OCI-M1 (cell line): ENCODE measurements at regions not wholly inside any gene's neighbourhood (a gene's known extent, or its start where the extent isn't known, plus 50 kb on each side); places are given as distances from the start of the nearest gene placed in this dataset.

Experiments used
- DNase-seq: peaks from one replicate; lab custom pipeline; 2025; lab: John Stamatoyannopoulos, UW

- no peak for DNase-seq
Measured at GRCh38 chr14:100955201-100955600, 51.7 kb upstream of the RTL1 start.

- no peak for DNase-seq
Measured at GRCh38 chr14:100962494-100962893, 59.0 kb upstream of the RTL1 start.

- no peak for DNase-seq
Measured at GRCh38 chr14:100965296-100965695, 61.8 kb upstream of the RTL1 start.

- no peak for DNase-seq
Measured at GRCh38 chr14:100967178-100967577, 63.7 kb upstream of the RTL1 start.

GRCh38 chr14:100967930-100968329 lies 64.4 kb upstream of the RTL1 start:
- DNase-seq, result no peak

GRCh38 chr14:100972118-100972897 lies 68.8 kb upstream of the RTL1 start:
- DNase-seq, result no peak

- no peak for DNase-seq
Measured at GRCh38 chr14:100975671-100976070, 72.1 kb upstream of the RTL1 start.

GRCh38 chr14:100979079-100979478 lies 75.6 kb upstream of the RTL1 start:
- no peak for DNase-seq

GRCh38 chr14:100979780-100980179 lies 76.3 kb upstream of the RTL1 start:
- no peak for DNase-seq

- no peak for DNase-seq
Measured at GRCh38 chr14:100980823-100981222, 77.3 kb upstream of the RTL1 start.

- no peak for DNase-seq
Measured at GRCh38 chr14:100981809-100982208, 78.3 kb upstream of the RTL1 start.

- no peak for DNase-seq
Measured at GRCh38 chr14:100982353-100982752, 78.8 kb upstream of the RTL1 start.

- DNase-seq, result no peak
Measured at GRCh38 chr14:100982762-100983161, 79.2 kb upstream of the RTL1 start.

- DNase-seq, result no peak
Measured at GRCh38 chr14:100983710-100984109, 80.2 kb upstream of the RTL1 start.

- DNase-seq, result no peak
Measured at GRCh38 chr14:100988011-100988410, 84.5 kb upstream of the RTL1 start.

GRCh38 chr14:100988411-100988900 lies 84.9 kb upstream of the RTL1 start:
- no peak for DNase-seq

- DNase-seq, result no peak
Measured at GRCh38 chr14:100988956-100989355, 85.4 kb upstream of the RTL1 start.

- no peak for DNase-seq
Measured at GRCh38 chr14:100989924-100990323, 86.4 kb upstream of the RTL1 start.

- no peak for DNase-seq
Measured at GRCh38 chr14:100994082-100994481, 90.6 kb upstream of the RTL1 start.

GRCh38 chr14:100994756-100995330 lies 91.3 kb upstream of the RTL1 start:
- DNase-seq, result no peak

- no peak for DNase-seq
Measured at GRCh38 chr14:101000711-101001250, 97.3 kb upstream of the RTL1 start.

- DNase-seq, result no peak
Measured at GRCh38 chr14:101001311-101002069, 98.0 kb upstream of the RTL1 start.

GRCh38 chr14:101002738-101003137 lies 99.2 kb upstream of the RTL1 start:
- no peak for DNase-seq
